Activated T-cell treated with anti-CD3 and anti-CD28 coated beads for 48 hours (primary cell): ENCODE measurements at regions not wholly inside any gene's neighbourhood (a gene's known extent, or its start where the extent isn't known, plus 50 kb on each side); places are given as distances from the start of the nearest gene placed in this dataset.

Experiments used
- DNase-seq: peaks from one replicate; pipeline ENCODE4 v3.0.0-alpha.2; 2020; ENCODE audit warnings: low read depth

- DNase-seq: no peak
Observed at GRCh38 chr10:83937161-83937560, 202.1 kb upstream of the GHITM start.

- DNase-seq: no peak
Observed at GRCh38 chr10:83937826-83938225, 201.5 kb upstream of the GHITM start.

GRCh38 chr10:83941189-83941588 lies 198.1 kb upstream of the GHITM start:
- DNase-seq: no peak

- DNase-seq: no peak
Observed at GRCh38 chr10:83942410-83942809, 196.9 kb upstream of the GHITM start.

- no peak for DNase-seq
Observed at GRCh38 chr10:83943049-83943448, 196.3 kb upstream of the GHITM start.

- no peak for DNase-seq
Observed at GRCh38 chr10:83943920-83944319, 195.4 kb upstream of the GHITM start.

GRCh38 chr10:83945982-83946718 lies 193.2 kb upstream of the GHITM start:
- DNase-seq: no peak

GRCh38 chr10:83952314-83952713 lies 187.0 kb upstream of the GHITM start:
- no peak for DNase-seq

GRCh38 chr10:83953589-83953988 lies 185.7 kb upstream of the GHITM start:
- DNase-seq: no peak

GRCh38 chr10:83954193-83954799 lies 185.0 kb upstream of the GHITM start:
- no peak for DNase-seq

- no peak for DNase-seq
Observed at GRCh38 chr10:83955406-83955805, 183.9 kb upstream of the GHITM start.

GRCh38 chr10:83957168-83957947 lies 182.0 kb upstream of the GHITM start:
- DNase-seq: no peak

GRCh38 chr10:83959328-83959727 lies 180.0 kb upstream of the GHITM start:
- no peak for DNase-seq

- no peak for DNase-seq
Observed at GRCh38 chr10:83960125-83960524, 179.2 kb upstream of the GHITM start.

GRCh38 chr10:83961620-83962019 lies 177.7 kb upstream of the GHITM start:
- DNase-seq: no peak

- DNase-seq: no peak
Observed at GRCh38 chr10:83963446-83963845, 175.9 kb upstream of the GHITM start.

- DNase-seq: no peak
Observed at GRCh38 chr10:83965473-83965872, 173.8 kb upstream of the GHITM start.

GRCh38 chr10:83968052-83968451 lies 171.3 kb upstream of the GHITM start:
- no peak for DNase-seq

- no peak for DNase-seq
Observed at GRCh38 chr10:83978681-83979383, 160.5 kb upstream of the GHITM start.

- DNase-seq: no peak
Observed at GRCh38 chr10:83982812-83983211, 156.5 kb upstream of the GHITM start.

GRCh38 chr10:83983578-83984255 lies 155.6 kb upstream of the GHITM start:
- DNase-seq: no peak

GRCh38 chr10:83984256-83984640 lies 155.1 kb upstream of the GHITM start:
- DNase-seq: no peak
